CD4-positive, alpha-beta T cell (primary cell): ENCODE measurements at regions not wholly inside any gene's neighbourhood (a gene's known extent, or its start where the extent isn't known, plus 50 kb on each side); places are given as distances from the start of the nearest gene placed in this dataset.

Experiments
- ATAC-seq: fragments of 200-7000 bp; cut with Tn5 transposase; one replicate; pipeline ENCODE4 v1.10.0; 2022; ENCODE audit warnings: mild to moderate bottlenecking; ENCODE audit not compliant: poor library complexity
- CTCF ChIA-PET: fragments of 350-600 bp; sonication (Branson Sonifier 250); formaldehyde crosslinking; loops from one replicate; lab custom pipeline; 2021; ENCODE audit warnings: antibody characterized with exemption, inconsistent platforms; lab: Charles Lee
- POLR2A ChIA-PET: fragments of 350-600 bp; sonication (Branson Sonifier 250); formaldehyde crosslinking; loops from one replicate; lab custom pipeline; 2021; ENCODE audit warnings: antibody characterized with exemption, inconsistent platforms; lab: Charles Lee
- DNase-seq, 14 experiments: peaks; one replicate each; pipeline ENCODE4 v3.0.0-alpha.2; 2013 to 2020; ENCODE audit warnings: mixed read lengths in 2 of 14
- H3K27ac ChIP-seq, 2 donors: one replicate each; pipeline versions ENCODE4 v1.5.1 to v1.7.0; 2013; ENCODE audit warnings: low read length in 2 of 2, low read depth in 1 of 2, mild to moderate bottlenecking in 1 of 2
- H3K27me3 ChIP-seq, 2 experiments: 1 replicate in 1 of 2; 2 replicates in 1 of 2; pipeline versions ENCODE4 v1.6.1 to v1.7.0; 2013; ENCODE audit warnings: low read length in 2 of 2, control low read depth in 1 of 2, mild to moderate bottlenecking in 1 of 2, moderate library complexity in 1 of 2; ENCODE audit not compliant: insufficient read depth in 2 of 2, control insufficient read depth in 1 of 2
- H3K36me3 ChIP-seq: one replicate; pipeline ENCODE4 v1.6.1; 2013; ENCODE audit warnings: low read length, control low read depth; ENCODE audit not compliant: insufficient read depth
- H3K4me1 ChIP-seq: one replicate; pipeline ENCODE4 v1.6.1; 2013; ENCODE audit warnings: low read length, control low read depth; ENCODE audit not compliant: insufficient read depth
- H3K4me3 ChIP-seq: one replicate; pipeline ENCODE4 v1.5.1; 2013; ENCODE audit warnings: mild to moderate bottlenecking, low read length, moderate library complexity
- H3K9me3 ChIP-seq, 2 experiments: 1 replicate in 1 of 2; 2 replicates in 1 of 2; pipeline versions ENCODE4 v1.6.1 to v1.7.0; 2013; ENCODE audit warnings: low read length in 2 of 2, mild to moderate bottlenecking in 2 of 2, control low read depth in 1 of 2, moderate library complexity in 1 of 2; ENCODE audit not compliant: control insufficient read depth in 1 of 2, insufficient read depth in 1 of 2
- H3K27ac Mint-ChIP-seq: one replicate; pipeline ENCODE4 v1.8.0; 2020; ENCODE audit warnings: mixed read lengths
- H3K27me3 Mint-ChIP-seq: one replicate; pipeline ENCODE4 v1.8.0; 2021; ENCODE audit warnings: mixed read lengths
- H3K36me3 Mint-ChIP-seq: one replicate; pipeline ENCODE4 v1.8.0; 2021; ENCODE audit warnings: low read depth, mixed read lengths
- H3K4me1 Mint-ChIP-seq: one replicate; pipeline ENCODE4 v1.8.0; 2021; ENCODE audit warnings: low read depth, mixed read lengths
- H3K4me3 Mint-ChIP-seq: one replicate; pipeline ENCODE4 v1.8.0; 2020; ENCODE audit warnings: mild to moderate bottlenecking, mixed read lengths
- H3K9me3 Mint-ChIP-seq: one replicate; pipeline ENCODE4 v1.8.0; 2020; ENCODE audit warnings: mixed read lengths
- intact Hi-C, 2 experiments: fragments of 100-400 bp; cut with DNase I in 1 of 2; cut with micrococcal nuclease in 1 of 2; formaldehyde crosslinking; loops; one replicate each; pipeline versions ENCODE4 v1.15.1 to v1.9.0; 2023 to 2025; cut with DNase I, micrococcal nuclease
- TF ChIP-seq, protein P1 (sequence below): fragments of 200-600 bp; IDR thresholded peaks from one replicate; pipeline ENCODE4 v1.8.0; 2022; ENCODE audit warnings: antibody characterized with exemption, mild to moderate bottlenecking

DNA sequence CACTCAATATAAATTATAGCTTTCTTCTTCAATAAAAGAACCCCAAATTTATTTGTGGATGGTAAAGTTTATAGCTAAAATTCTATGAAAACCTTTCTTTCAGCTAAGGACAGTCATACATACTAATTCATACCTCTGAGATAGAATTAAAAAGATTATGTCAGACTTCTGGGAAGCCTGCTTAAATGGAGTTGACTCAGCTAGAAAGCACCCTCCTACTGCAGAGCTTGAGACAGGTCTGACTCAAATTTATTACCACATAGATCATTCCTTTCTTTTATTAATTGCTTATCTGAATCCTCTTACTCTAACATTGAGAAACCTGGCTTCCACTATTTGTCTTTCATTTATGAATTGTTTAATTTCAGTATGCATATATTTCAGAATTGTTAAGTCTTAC, 1007.0 kb upstream of the LRFN5 start:
- ChIA-PET POLR2A (no interaction called here), CTCF (no interaction called here)
- Mint-ChIP-seq H3K4me1 (no peaks in the 10 kb centered on the region), H3K27me3 (no peaks in the 10 kb centered on the region), H3K4me3 (no peak overlapping the region), H3K27ac (no peak overlapping the region), H3K36me3 (no peaks in the 10 kb centered on the region), H3K9me3 (no peaks in the 10 kb centered on the region)
- DNase-seq, result no peak
- TF ChIP-seq, protein P1, sequence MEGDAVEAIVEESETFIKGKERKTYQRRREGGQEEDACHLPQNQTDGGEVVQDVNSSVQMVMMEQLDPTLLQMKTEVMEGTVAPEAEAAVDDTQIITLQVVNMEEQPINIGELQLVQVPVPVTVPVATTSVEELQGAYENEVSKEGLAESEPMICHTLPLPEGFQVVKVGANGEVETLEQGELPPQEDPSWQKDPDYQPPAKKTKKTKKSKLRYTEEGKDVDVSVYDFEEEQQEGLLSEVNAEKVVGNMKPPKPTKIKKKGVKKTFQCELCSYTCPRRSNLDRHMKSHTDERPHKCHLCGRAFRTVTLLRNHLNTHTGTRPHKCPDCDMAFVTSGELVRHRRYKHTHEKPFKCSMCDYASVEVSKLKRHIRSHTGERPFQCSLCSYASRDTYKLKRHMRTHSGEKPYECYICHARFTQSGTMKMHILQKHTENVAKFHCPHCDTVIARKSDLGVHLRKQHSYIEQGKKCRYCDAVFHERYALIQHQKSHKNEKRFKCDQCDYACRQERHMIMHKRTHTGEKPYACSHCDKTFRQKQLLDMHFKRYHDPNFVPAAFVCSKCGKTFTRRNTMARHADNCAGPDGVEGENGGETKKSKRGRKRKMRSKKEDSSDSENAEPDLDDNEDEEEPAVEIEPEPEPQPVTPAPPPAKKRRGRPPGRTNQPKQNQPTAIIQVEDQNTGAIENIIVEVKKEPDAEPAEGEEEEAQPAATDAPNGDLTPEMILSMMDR, result no peak
- no peak for ATAC-seq
- intact Hi-C loops, result no loop called here
- H3K4me3 ChIP-seq, result no peak overlapping the region
- H3K9me3 ChIP-seq, result no peaks in the 10 kb centered on the region
- no peak overlapping the region for H3K27ac ChIP-seq
- H3K36me3 ChIP-seq, result no peaks in the 10 kb centered on the region
- H3K4me1 ChIP-seq, result no peaks in the 10 kb centered on the region
- H3K27me3 ChIP-seq, result no peaks in the 10 kb centered on the region

DNA sequence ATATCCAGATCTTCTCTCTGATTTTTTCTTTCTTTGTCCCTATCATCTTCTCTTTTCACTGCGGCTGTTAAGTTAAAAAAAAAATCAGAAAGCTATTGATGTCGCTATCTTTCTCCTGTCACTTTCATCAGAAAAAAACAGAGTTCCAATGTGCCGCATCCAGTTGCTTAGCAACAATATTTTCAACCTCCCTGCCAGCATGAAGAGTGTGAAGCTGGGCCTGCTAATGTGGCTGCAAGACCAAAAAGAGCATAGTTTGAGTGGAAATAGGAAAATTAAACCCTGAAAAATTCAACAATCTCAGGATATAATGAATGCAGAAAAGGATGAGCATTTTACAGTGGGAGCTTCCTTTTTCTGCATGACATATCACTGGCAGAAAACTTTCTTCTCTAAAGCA, 1025.4 kb upstream of the LRFN5 start:
- Histone ChIP-seq H3K36me3 (no peaks in the 10 kb centered on the region), H3K4me3 (no peak overlapping the region), H3K9me3 (no peaks in the 10 kb centered on the region), H3K27me3 (no peaks in the 10 kb centered on the region), H3K27ac (no peak overlapping the region), H3K4me1 (no peaks in the 10 kb centered on the region)
- ATAC-seq (no peak), DNase-seq (no peak)
- Mint-ChIP-seq H3K27ac (no peak overlapping the region), H3K4me3 (no peak overlapping the region), H3K27me3 (no peaks in the 10 kb centered on the region), H3K36me3 (no peaks in the 10 kb centered on the region), H3K4me1 (no peaks in the 10 kb centered on the region), H3K9me3 (no peaks in the 10 kb centered on the region)
- ChIA-PET CTCF (no interaction called here), POLR2A (no interaction called here)
- intact Hi-C loops, result no loop called here
- TF ChIP-seq, protein P1, result no peak

DNA sequence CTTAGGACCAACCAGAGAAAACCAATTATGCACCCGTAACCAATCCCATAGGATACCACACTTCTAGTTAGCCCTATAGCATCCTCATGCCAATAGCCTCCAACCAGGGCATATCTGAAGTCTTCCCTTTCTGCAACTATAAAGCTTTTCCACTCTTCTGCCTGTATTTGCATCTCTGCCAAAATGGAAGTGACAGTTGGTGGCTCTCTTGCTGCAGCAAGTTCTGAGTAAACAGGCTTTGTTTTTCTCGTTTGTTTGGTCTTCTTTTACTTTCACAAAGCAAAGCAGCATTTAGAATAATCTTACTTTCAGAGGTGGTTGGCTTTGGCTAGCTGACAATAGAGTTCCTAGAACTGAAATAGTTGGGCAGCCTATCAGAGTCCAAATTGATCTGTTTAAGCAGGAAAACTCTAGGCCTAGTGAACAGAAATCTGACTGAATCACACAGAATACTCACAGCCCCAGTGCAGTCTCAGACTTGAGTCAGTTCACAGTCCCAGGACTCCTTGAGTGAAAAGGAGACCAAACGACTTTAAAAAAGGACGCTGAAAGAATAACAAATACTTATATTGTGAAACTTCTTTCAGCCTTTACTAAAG, 1029.7 kb upstream of the LRFN5 start:
- H3K27ac Mint-ChIP-seq, result no peak overlapping the region
- Histone ChIP-seq H3K27ac (no peak overlapping the region), H3K36me3 (no peaks in the 10 kb centered on the region), H3K27me3 (no peaks in the 10 kb centered on the region), H3K9me3 (no peaks in the 10 kb centered on the region), H3K4me3 (no peak overlapping the region), H3K4me1 (no peaks in the 10 kb centered on the region)
- CTCF ChIA-PET, result no interaction called here
- no peak overlapping the region for H3K4me3 Mint-ChIP-seq
- no peaks in the 10 kb centered on the region for H3K27me3 Mint-ChIP-seq
- TF ChIP-seq, protein P1, result no peak
- no peak for ATAC-seq
- H3K9me3 Mint-ChIP-seq, result peaks cover 2% of the 10 kb centered on the region
- H3K36me3 Mint-ChIP-seq, result no peaks in the 10 kb centered on the region
- DNase-seq, result no peak
- POLR2A ChIA-PET, result no interaction called here
- intact Hi-C loops, result no loop called here
- no peaks in the 10 kb centered on the region for H3K4me1 Mint-ChIP-seq
